SU-DHL-6 (cell line): ENCODE measurements at regions not wholly inside any gene's neighbourhood (a gene's known extent, or its start where the extent isn't known, plus 50 kb on each side); places are given as distances from the start of the nearest gene placed in this dataset.

Experiments used
- CTCF ChIP-seq: fragments of 200-600 bp; sonication (generic); IDR thresholded peaks from one replicate; pipeline ENCODE4 v1.5.1; 2017; ENCODE audit warnings: antibody characterized with exemption, mild to moderate bottlenecking, low read length, moderate library complexity; ENCODE audit not compliant: insufficient read depth, poor library complexity, severe bottlenecking
- EZH2phosphoT487 ChIP-seq: fragments of 200-600 bp; sonication (generic), shearing (Covaris generic); conservative IDR thresholded peaks from 2 replicates; pipeline ENCODE4 v1.6.1; 2018; ENCODE audit warnings: mild to moderate bottlenecking, antibody characterized with exemption, low read length, moderate library complexity, mixed read lengths

DNA sequence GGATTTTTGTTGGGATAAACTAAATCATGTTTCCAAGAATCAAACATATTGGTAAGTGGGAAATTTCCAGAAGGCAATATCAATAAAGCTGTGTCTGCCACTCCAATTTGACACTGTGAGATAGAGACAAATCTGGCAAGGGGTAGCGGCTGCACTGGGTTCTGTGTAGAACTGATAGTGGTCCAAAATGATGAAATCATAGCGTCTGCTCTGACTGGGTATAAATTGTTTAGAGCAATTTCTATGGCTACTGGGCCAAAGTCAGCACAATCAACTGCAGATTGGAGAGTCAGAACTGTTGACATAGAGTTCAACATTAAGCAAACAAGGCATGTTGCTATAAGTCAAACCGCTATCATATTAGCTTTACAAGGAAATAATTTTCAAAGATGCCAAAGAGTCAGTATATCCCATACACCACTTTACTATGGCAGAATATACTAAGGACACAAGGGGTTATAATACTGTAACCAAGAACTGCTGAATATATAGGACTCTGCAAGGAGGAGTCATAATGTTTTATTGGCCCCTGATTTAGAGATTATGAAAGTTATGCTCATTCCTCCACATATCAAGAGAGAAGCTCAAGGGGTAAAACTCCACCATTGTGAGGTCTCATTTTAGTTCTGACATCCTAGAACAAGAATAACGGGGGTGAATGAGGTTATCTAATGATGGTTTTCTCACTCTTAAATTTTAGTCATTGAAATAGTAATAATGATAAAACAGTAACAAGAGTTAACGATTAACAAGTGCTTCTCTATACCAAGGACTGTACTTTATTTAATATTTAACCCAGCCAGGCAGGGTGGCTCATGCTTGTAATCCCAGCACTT is 309.7 kb upstream of the GADL1 start:
- TF ChIP-seq CTCF (no peak), EZH2phosphoT487 (no peak)
